Urinary bladder (tissue), 3 donors: ENCODE measurements at regions not wholly inside any gene's neighbourhood (a gene's known extent, or its start where the extent isn't known, plus 50 kb on each side); places are given as distances from the start of the nearest gene placed in this dataset.

Source experiments
- DNase-seq: peaks from one replicate; pipeline ENCODE4 v3.0.0-alpha.2; 2015; ENCODE audit errors: extremely low spot score
- H3K27ac ChIP-seq: one replicate; pipeline ENCODE4 v1.5.1; 2013; ENCODE audit warnings: low read depth, mild to moderate bottlenecking, moderate library complexity
- H3K36me3 ChIP-seq: one replicate; pipeline ENCODE4 v1.6.1; 2013; ENCODE audit warnings: mild to moderate bottlenecking, moderate library complexity; ENCODE audit not compliant: insufficient read depth
- H3K4me1 ChIP-seq: one replicate; pipeline ENCODE4 v1.6.1; 2013; ENCODE audit warnings: mild to moderate bottlenecking, moderate library complexity; ENCODE audit not compliant: insufficient read depth
- H3K4me3 ChIP-seq: one replicate; pipeline ENCODE4 v1.5.1; 2013; ENCODE audit warnings: low read depth, low read length
- WGBS: extraction: QIAGEN DNeasy Blood & Tissue Kit; methylation state at CpG from one replicate; pipeline ENCODE4 v1.1.7; 2013; 5-methylcytosine and 5-hydroxymethylcytosine counted together
- donor health status: healthy with polysubstance abuse.
- donor health status: healthy.

DNA sequence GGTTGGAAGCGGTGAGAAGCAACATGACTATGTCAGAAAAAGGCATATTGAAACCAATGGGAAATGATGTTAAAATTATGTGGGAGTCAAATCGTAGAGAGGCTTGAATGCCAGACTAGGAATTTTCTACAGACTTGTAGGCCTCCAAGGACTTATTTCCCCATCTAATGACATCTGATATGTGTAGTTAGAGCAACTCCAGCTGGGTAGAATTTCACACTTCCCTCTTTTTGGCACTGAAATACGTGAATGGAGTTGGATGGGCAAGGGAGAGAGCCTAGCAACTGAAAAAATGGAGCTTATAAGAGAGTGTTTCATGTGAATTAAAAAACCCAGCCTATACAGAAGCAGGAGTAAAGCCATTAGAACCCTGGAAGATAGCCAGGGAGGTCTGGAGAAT, 304.2 kb downstream of the INSC start:
- Histone ChIP-seq H3K4me3 (no peak overlapping the region), H3K36me3 (no peaks in the 10 kb centered on the region), H3K27ac (no peak overlapping the region), H3K4me1 (no peaks in the 10 kb centered on the region)
- no peak for DNase-seq
- WGBS = 40% methylated on average over 3 of the region's 3 CpGs

DNA sequence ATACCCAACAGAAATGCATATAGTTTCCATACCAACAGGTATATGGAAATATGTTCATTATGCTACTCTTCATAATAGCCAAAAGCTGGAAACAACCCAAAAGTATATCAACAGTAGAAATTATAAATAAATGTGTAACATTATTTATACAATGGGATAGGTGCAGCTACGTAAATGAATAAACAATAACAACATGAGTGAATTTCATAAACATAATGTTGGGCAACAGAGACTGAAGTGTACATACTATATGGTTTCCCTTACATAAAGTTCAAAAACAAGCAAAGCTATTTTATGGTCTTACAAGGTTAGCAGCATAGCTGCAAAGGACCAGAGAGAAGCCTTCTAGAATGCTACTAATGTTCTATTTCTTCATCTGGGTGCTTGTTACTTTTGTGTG, 305.0 kb downstream of the INSC start:
- H3K36me3 ChIP-seq = no peaks in the 10 kb centered on the region
- H3K4me1 ChIP-seq = no peaks in the 10 kb centered on the region
- H3K4me3 ChIP-seq = no peak overlapping the region
- H3K27ac ChIP-seq = no peak overlapping the region
- no peak for DNase-seq
- 58% methylated on average over 1 of the region's 1 CpG for WGBS

DNA sequence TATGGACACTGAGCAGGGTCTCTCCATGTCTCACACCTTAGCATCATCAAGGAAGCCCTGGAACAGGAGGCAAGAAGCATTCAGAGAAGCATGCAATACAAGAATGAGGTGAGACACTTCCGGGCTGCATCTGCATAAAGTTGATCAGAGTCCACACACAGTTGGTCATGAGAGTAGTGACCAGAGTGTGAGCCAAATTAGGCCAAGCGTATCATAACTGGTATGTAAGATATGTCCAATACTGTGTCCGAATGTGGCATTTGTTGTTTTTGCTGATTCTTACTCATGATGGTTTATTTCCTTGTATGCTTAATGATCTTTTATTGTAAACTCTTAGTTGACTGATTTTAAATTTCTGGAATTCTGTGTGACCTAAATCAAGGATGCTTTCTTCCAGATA, 315.7 kb downstream of the INSC start:
- DNase-seq = no peak
- no peaks in the 10 kb centered on the region for H3K36me3 ChIP-seq
- no peaks in the 10 kb centered on the region for H3K4me1 ChIP-seq
- WGBS = 91% methylated on average over 3 of the region's 3 CpGs
- no peak overlapping the region for H3K4me3 ChIP-seq
- H3K27ac ChIP-seq = no peak overlapping the region

DNA sequence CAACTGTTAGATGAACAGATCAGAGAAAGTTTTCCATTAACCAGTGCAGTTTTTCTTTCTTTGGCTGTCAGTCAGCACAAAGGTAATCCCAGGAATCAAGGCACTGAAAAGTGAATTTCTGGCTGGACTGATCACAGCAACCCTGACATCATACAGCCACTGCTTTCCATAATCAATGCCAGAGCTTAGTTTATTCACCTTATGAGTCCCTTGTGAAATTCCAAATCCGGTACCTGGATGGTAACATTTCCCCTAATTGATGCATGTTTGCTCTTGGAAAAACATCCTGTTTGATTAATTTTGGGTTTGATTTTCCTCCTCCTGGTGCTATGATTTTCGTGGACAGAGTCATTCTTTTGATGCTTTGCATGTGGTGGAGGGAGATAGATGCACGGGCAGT, 319.8 kb downstream of the INSC start:
- no peaks in the 10 kb centered on the region for H3K36me3 ChIP-seq
- no peak overlapping the region for H3K4me3 ChIP-seq
- no peaks in the 10 kb centered on the region for H3K4me1 ChIP-seq
- H3K27ac ChIP-seq = no peak overlapping the region
- WGBS = 24% methylated on average over 3 of the region's 3 CpGs
- DNase-seq = no peak

- DNase-seq = no peak
- no peaks in the 10 kb centered on the region for H3K4me1 ChIP-seq
- H3K4me3 ChIP-seq = no peak overlapping the region
- no peak overlapping the region for H3K27ac ChIP-seq
- no peaks in the 10 kb centered on the region for H3K36me3 ChIP-seq
- WGBS = 88% methylated on average over 4 of the region's 4 CpGs
Observed at GRCh38 chr11:15446315-15446714, 331.6 kb downstream of the INSC start.

DNA sequence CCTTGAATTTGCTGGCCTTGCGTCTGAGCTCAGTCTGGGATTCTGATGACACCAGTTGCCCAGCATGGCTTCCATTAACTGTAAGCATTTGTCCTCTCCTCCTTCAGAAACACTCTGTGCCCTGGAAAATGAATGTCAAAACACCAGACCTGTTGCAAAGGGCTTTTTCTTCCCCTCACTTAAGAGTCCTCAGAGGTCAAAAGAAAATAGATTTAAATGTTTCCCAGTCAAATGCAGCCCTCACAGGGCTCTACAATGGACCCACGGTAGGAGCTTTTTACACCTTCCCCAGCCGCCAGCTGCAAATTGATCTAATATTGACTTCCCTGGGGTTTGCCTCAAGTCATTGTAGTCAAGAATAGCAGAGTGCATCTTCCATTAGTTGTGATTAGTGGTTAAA, 332.2 kb downstream of the INSC start:
- H3K36me3 ChIP-seq = no peaks in the 10 kb centered on the region
- no peak overlapping the region for H3K27ac ChIP-seq
- 72% methylated on average over 3 of the region's 3 CpGs for WGBS
- DNase-seq = no peak
- no peak overlapping the region for H3K4me3 ChIP-seq
- no peaks in the 10 kb centered on the region for H3K4me1 ChIP-seq

DNA sequence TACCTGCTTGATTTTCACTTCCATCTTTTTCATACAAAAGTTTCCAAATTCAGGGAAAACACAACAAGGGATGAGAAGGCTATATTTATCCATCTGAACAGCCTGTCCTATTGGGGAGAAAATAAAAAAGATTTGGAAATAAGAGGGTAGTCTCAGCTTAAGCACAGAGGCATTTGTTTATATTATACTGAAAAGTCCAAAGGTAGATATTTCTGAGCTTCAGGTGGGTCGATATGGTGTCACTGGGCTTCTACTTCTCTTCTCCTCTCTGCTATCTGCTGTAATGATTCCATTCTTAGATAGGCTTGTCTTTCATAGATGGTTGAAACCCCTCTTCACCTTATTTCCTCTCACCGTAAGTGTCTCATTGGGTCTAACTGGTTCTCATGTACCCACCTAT, 337.0 kb downstream of the INSC start:
- Histone ChIP-seq H3K4me1 (no peaks in the 10 kb centered on the region), H3K36me3 (no peaks in the 10 kb centered on the region), H3K27ac (no peak overlapping the region), H3K4me3 (no peak overlapping the region)
- WGBS = 86% methylated on average over 2 of the region's 2 CpGs
- DNase-seq = no peak

DNA sequence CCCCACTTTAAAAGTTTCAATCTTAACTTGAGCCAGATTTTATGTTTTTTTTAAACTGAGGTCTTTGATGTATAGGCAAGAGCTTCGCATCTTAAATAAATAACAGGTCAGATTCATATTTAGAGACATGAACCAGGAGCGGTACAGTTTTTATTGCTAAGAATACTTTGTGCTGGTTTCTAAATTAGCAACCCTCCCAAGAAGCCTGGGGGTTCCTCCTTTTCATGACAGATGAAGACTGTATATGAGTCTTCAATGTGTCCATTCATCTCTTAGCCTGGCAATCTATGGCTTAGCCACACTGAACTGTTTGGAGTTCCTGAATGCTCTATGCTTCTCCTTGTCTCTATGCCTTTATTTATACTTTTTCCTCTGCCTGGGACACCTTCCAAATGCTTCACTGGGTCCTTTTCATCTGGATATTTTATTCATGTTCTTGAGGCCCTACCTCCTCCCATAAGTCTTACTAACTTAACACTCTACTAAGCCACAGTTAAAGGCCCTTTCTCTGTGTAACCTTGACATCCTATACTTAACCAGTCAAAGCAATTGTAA, 338.6 kb downstream of the INSC start:
- Histone ChIP-seq H3K4me1 (no peaks in the 10 kb centered on the region), H3K4me3 (no peak overlapping the region), H3K27ac (no peak overlapping the region), H3K36me3 (no peaks in the 10 kb centered on the region)
- 60% methylated on average over 2 of the region's 2 CpGs for WGBS
- DNase-seq = no peak

GRCh38 chr11:15468466-15468865, 353.7 kb downstream of the INSC start:
- no peaks in the 10 kb centered on the region for H3K4me1 ChIP-seq
- no peaks in the 10 kb centered on the region for H3K36me3 ChIP-seq
- no peak overlapping the region for H3K4me3 ChIP-seq
- no peak for DNase-seq
- WGBS = 63% methylated on average over 4 of the region's 4 CpGs
- no peak overlapping the region for H3K27ac ChIP-seq

GRCh38 chr11:15471048-15471894, 356.5 kb downstream of the INSC start:
- Histone ChIP-seq H3K27ac (no peak overlapping the region), H3K36me3 (no peaks in the 10 kb centered on the region), H3K4me3 (no peak overlapping the region), H3K4me1 (no peaks in the 10 kb centered on the region)
- WGBS = 76% methylated on average over 7 of the region's 7 CpGs
- no peak for DNase-seq

DNA sequence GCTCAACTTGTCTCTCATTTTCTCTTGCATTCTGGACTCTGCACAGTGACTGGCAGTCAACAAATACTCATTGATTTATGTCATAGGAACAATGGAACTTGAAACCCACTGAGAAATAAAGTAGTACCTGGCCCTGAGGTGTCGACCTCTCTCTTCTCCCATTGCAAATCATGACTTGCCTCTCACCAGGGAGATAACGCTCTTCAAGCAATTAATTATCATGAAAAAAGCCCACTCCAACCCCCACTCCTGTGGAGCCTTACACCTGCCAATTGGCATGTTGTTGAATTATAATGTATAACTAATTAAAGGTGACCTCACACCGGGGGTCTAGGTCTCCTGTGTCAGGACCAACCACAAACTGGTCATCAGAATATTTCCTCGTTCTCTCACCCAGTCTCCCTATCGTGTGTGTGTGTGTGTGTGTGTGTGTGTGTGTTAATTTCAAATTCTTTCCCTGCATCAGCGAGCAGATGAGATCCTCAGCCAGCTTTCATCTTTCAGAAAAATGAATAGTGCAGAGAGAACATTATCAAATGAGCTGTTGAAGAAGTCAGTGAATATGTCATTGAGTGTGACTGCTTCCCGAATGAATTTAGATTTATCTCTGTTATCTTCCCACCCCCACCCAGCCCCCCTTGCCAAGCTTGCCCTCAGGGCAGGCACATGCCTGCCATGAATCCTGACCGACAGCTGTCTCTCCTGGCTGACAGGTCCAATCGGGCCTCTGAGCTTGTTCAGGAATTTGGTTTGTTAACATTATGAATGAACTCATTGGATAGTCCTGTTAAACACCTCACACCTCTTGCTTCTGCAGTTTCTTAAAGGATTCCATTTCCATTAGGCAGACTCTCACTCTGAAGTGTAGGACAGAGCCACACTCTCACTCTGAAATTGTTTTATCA, 357.4 kb downstream of the INSC start:
- H3K27ac ChIP-seq = no peak overlapping the region
- no peak overlapping the region for H3K4me3 ChIP-seq
- WGBS = 29% methylated on average over 9 of the region's 9 CpGs
- DNase-seq = no peak
- H3K36me3 ChIP-seq = no peaks in the 10 kb centered on the region
- H3K4me1 ChIP-seq = no peaks in the 10 kb centered on the region

DNA sequence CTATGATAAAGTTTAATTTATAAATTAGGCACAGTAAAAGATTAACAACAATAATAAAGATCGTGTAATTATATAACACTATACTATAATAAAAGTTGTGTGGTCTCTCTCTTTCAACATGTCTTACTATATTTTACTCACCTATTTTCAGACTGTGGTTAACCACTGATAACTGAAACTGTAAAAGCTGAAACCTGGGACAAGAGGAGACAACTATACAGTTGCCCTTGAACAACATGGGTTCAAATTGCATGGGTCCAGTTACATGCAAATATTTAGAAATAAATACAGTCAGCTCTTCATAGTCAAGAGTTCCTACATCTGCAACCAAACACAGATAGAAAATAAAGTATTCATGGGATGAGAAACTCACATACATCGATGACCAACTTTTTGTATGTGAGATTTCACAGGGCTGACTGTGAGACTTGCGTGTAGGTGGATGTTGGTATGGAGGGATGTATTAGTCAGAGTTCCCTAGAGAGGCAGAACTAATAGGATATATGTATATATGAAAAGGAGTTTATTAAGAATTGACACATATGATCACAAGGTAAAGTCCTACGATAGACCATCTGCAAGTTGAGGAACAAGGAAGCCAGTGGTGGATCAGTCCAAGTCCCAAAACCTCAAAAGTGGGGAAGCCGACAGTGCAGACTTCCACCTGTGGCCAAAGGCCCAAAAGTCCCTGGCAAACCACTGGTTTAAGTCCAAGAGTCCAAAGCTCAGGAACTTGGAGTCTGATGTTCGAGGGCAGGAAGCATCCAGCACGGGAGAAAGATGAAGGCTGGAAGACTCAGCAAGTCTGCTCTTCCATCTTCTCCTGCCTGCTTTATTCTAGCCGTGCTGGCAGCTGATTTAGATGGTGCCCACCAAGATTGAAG, 359.5 kb downstream of the INSC start:
- Histone ChIP-seq H3K36me3 (no peaks in the 10 kb centered on the region), H3K27ac (no peak overlapping the region), H3K4me3 (no peak overlapping the region), H3K4me1 (no peaks in the 10 kb centered on the region)
- DNase-seq = no peak
- 84% methylated on average over 8 of the region's 8 CpGs for WGBS

DNA sequence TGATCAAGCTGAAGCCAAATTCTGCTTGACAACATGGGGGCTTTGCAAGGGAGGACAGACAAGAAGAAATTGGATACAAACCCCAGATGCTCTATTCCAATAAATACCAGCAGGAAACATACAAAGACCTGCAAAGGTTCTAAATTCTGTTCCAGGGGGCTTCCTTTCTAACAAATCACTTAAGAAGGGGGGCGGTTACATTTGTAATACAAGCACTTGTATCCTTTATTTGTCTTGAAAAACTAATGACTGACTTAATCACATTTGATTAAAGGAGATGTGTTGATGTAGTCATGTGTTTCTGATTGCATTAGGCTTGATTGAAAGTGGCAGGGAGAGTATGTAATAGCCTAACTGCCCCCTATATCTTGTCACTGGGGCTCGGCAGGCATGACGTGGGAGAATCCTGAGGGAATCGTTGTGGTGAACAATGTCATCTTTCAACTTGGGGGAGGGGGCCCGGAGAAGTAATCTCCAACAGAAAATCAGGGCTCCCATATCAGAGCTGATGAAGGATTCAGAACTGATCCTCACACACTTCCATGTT, 361.7 kb downstream of the INSC start:
- no peak overlapping the region for H3K4me3 ChIP-seq
- H3K4me1 ChIP-seq = no peaks in the 10 kb centered on the region
- H3K36me3 ChIP-seq = no peaks in the 10 kb centered on the region
- WGBS = 67% methylated on average over 5 of the region's 5 CpGs
- no peak overlapping the region for H3K27ac ChIP-seq
- DNase-seq = no peak
